ENCODE measurements at regions not wholly inside any gene's neighbourhood (a gene's known extent, or its start where the extent isn't known, plus 50 kb on each side); places are given as distances from the start of the nearest gene placed in this dataset.

- 16 to 21% methylated on average over 1 of the region's 1 CpG for WGBS, 2 donors
- Histone ChIP-seq H3K4me1 (no peaks in the 10 kb centered on the region), H3K27ac (no peak overlapping the region), H3K4me3 (no peak overlapping the region), H3K27me3 (no peaks in the 10 kb centered on the region), H3K9me3 (peaks cover 0 to 19% (median 0%) of the 10 kb centered on the region in 11 donors), H3K36me3 (no peaks in the 10 kb centered on the region)
- intact Hi-C loops (cut with DNase I), result no loop called here
- no peak for TF ChIP-seq CTCF (IDR thresholded peaks at IDR 0.05)
- DNase-seq, result no peak
- no peak for ATAC-seq
Observed at GRCh38 chr7:119343289-119343688, 929.7 kb upstream of the KCND2 start.

DNA sequence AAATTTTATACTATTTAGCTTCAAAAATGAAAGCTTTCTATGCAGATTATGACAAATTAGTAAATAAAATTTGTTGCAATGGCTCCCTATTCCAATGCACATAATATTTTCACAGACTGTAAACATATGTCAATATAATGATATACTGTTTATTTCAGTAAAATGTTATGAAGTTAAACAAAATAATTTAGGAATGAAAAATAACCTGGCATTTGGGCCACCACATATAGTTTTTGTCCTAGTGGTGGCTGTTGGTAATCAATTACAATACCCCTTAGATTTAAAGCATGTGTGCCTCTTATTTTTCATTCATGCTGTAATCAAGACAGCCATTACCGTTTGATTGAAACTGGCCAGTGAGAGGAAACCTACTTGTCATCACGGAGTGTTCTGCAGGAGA is 928.5 kb upstream of the KCND2 start:
- Histone ChIP-seq H3K27me3 (no peaks in the 10 kb centered on the region), H3K4me3 (no peak overlapping the region), H3K4me1 (no peaks in the 10 kb centered on the region), H3K9me3 (peaks cover 0 to 16% (median 0%) of the 10 kb centered on the region in 11 donors), H3K36me3 (no peaks in the 10 kb centered on the region), H3K27ac (no peak overlapping the region)
- intact Hi-C loops (cut with DNase I), result no loop called here
- ATAC-seq (no peak), DNase-seq (no peak)
- TF ChIP-seq CTCF (IDR thresholded peaks at IDR 0.05), result no peak
- WGBS, 2 donors, result 40 to 44% methylated on average over 2 of the region's 2 CpGs

DNA sequence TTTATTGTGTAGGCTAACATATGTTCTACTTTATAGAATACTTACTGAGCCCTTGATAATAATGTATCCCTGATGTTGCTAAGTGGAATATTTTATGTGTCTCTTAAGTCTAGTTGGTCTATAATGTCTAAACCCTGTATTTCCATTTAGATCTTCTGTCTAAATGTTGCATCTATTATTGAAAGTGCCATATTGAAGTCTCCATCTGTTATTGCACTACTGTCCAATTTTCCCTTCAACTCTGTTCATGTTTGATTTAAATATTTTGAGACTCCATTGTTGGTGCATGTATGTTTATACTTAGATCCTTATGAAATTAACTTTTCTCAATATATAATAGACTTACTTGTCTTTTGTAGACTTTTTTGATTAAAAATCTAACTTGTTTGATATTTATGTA is 924.5 kb upstream of the KCND2 start:
- DNase-seq (no peak), ATAC-seq (no peak)
- no peak overlapping the region for H3K4me3 ChIP-seq
- no peaks in the 10 kb centered on the region for H3K36me3 ChIP-seq
- H3K27me3 ChIP-seq, result no peaks in the 10 kb centered on the region
- H3K4me1 ChIP-seq, result no peaks in the 10 kb centered on the region
- intact Hi-C loops (cut with DNase I), result no loop called here
- peaks cover 0 to 9% (median 0%) of the 10 kb centered on the region in 11 donors for H3K9me3 ChIP-seq
- TF ChIP-seq CTCF (IDR thresholded peaks at IDR 0.05), result no peak
- no peak overlapping the region for H3K27ac ChIP-seq

GRCh38 chr7:119350334-119350733 is 922.6 kb upstream of the KCND2 start:
- Histone ChIP-seq H3K4me3 (no peak overlapping the region), H3K9me3 (peaks cover 0 to 9% (median 0%) of the 10 kb centered on the region in 11 donors), H3K27me3 (no peaks in the 10 kb centered on the region), H3K4me1 (no peaks in the 10 kb centered on the region), H3K27ac (no peak overlapping the region), H3K36me3 (no peaks in the 10 kb centered on the region)
- ATAC-seq, result no peak
- intact Hi-C loops (cut with DNase I), result no loop called here
- 83 to 85% methylated on average over 5 of the region's 5 CpGs for WGBS, 2 donors
- TF ChIP-seq CTCF (IDR thresholded peaks at IDR 0.05), result no peak
- no peak for DNase-seq

DNA sequence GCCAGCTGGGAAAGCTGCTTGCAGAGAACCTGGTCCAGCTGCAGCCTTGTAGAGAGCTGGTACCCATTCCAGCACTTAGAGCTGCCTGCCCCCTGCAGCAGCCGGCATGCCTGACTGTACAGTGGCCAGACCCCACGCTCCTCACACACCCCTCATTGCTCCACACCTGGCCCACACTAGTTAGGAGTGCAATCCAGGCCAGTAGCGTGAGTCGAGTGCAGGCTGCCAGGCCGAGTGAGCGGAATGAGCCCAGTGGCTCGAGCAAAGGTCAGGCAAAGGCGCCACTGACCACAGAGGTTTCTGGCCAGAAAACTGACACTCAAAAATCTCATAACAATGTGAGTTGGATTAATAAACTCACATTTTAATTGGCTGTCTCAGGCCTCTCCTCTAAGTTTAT is 921.7 kb upstream of the KCND2 start:
- Histone ChIP-seq H3K9me3 (peaks cover 0 to 9% (median 0%) of the 10 kb centered on the region in 11 donors), H3K4me1 (no peaks in the 10 kb centered on the region), H3K27me3 (no peaks in the 10 kb centered on the region), H3K36me3 (no peaks in the 10 kb centered on the region), H3K4me3 (no peak overlapping the region), H3K27ac (no peak overlapping the region)
- 84 to 85% methylated on average over 8 of the region's 8 CpGs for WGBS, 2 donors
- intact Hi-C loops (cut with DNase I), result no loop called here
- no peak for DNase-seq
- ATAC-seq, result no peak
- no peak for TF ChIP-seq CTCF (IDR thresholded peaks at IDR 0.05)

All from heart right ventricle (tissue), 16 donors.